Ramos (cell line): ENCODE measurements at regions not wholly inside any gene's neighbourhood (a gene's known extent, or its start where the extent isn't known, plus 50 kb on each side); places are given as distances from the start of the nearest gene placed in this dataset.

Source experiments
- in situ Hi-C: fragments of 300-500 bp; cut with MboI; formaldehyde crosslinking; loops from one replicate; pipeline ENCODE4 v1.14.3; 2022; ENCODE audit warnings: low sequenced_read_pairs; ENCODE audit not compliant: unreplicated experiment

GRCh38 chr4:181582595-181582994, 660.6 kb upstream of the TENM3 start:
- in situ Hi-C loops, result no loop called here

GRCh38 chr4:181588733-181589302, 654.4 kb upstream of the TENM3 start:
- in situ Hi-C loops, result no loop called here

- in situ Hi-C loops, result no loop called here
Observed at GRCh38 chr4:181592221-181592745, 650.9 kb upstream of the TENM3 start.

GRCh38 chr4:181593703-181594102, 649.5 kb upstream of the TENM3 start:
- in situ Hi-C loops, result no loop called here

- in situ Hi-C loops, result no loop called here
Observed at GRCh38 chr4:181594188-181594587, 649.0 kb upstream of the TENM3 start.

DNA sequence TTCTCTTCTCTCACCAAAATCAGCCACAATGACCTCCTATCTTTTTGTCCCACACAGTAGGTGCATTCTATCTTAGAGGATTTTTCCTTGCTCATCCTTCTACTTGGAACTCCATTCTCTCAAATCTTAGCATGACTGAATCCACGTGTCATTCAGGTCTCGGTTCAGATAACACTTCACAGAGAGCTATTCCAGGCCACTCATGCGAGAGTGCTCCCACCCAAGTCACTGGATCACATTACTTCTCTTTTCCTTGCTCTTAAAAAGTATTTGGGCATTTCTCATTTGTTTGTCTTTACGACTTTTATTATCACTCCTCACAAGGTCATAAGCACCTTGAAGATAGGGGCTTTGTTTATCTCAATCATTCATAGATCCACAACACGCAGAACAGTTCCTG, 647.5 kb upstream of the TENM3 start:
- in situ Hi-C loops, result no loop called here

GRCh38 chr4:181597766-181598165, 645.4 kb upstream of the TENM3 start:
- in situ Hi-C loops, result no loop called here

DNA sequence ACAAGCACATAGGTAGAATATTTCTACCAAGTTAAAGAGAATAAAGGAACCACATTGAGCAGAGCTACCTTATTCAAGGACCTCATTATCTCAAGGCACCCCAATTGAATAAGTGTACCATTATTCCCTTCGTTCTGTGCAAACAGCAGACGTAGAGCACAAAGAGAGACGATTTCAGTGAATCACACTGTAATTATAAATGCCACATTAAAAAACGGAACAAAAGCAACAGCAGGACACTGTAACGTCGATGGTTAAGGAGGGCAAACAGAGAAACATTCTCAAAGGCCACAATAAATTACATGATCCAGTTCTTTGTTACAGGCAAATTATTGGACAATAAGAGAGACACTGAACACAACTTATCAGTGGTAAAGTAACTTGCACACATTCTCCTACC, 644.1 kb upstream of the TENM3 start:
- in situ Hi-C loops, result no loop called here

DNA sequence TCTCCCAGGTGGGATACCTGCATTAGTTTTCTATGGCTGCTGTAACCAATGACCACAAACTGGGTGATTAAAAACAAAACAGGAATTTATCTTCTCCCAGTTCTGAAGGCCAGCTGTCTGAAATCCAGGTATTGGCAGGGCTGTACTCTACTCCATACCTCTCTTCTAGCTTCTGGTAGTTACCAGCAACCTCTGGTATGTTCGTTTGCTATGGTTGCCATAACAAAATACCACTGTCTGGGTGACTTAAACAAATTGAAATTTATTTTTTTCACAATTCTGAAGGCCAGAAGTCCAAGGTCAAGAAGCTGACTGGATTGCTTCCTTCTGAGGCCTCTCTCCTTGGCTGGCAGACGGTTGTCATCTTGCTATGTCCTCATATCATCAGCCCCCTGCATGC, 642.1 kb upstream of the TENM3 start:
- in situ Hi-C loops, result no loop called here

GRCh38 chr4:181604546-181604945, 638.7 kb upstream of the TENM3 start:
- in situ Hi-C loops, result no loop called here

- in situ Hi-C loops, result no loop called here
Observed at GRCh38 chr4:181606300-181606699, 636.9 kb upstream of the TENM3 start.

DNA sequence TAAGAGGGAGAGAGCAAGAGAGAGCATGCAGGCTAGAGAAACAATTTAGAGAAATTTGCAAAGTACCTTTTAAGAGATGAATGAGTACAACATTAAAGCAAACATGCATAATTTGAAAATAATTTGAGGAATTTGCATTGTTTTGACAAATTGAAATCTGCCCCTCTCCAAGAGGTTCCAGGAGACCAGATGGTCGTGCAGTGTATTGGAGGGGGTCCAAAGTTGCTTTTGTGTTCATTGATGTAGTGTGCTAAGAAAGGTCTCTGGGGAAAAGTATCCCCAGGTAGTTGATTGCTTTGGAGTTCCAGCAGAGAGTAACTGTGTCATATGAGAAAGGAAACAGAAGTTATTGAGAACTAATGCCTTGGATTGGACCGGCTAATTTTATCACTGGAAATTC, 635.0 kb upstream of the TENM3 start:
- in situ Hi-C loops, result no loop called here

DNA sequence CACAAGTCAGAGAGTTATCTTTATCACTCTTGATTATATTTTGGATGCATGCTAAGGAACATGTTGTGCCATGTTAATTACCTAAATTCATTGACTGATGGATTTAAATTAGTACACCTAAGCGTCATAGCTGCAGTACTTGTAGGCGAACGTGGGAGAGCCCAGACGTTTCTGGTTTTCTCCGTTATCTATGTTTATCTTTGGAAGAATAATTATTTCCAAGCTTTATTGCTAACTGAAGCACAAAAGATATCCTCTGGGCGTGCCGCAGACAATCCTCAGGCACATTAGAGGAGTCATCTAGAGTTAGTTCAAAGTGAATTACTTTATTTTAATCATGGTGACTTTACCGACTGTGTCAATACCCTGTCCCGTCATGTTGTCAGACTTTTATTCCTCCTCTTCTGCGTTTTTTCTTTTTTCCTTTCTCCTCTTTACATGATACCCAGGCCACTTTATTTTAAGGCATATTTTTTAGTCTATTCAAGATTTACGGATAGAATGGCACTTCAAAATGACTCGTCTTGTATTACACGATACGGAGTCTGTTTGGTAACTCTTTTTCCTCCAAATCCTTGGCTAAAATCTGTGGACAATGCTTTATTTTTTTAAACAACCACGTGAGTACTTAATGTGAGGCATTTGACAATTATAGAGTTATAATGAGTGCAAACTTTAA, 632.0 kb upstream of the TENM3 start:
- in situ Hi-C loops, result no loop called here

- in situ Hi-C loops, result no loop called here
Observed at GRCh38 chr4:181611946-181612600, 631.1 kb upstream of the TENM3 start.

DNA sequence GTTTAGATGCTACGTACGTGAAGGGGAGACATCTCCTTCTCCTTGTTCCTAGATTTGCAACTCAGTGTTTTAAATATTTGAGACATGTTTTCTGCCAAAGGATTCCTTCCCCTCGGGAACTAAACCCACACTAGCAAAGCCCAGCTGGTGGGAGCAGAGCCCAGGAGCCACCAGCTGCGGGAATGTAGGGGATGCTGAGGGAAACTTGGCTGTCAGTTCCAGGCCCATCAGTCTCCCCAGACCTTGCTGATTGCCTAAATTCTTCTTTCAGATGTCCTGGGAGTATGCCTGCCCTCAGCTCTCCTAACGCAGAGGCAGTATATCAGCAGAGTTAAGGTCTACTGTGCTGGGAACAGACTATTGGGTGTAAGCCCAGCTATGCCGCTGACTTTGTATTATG, 630.0 kb upstream of the TENM3 start:
- in situ Hi-C loops, result no loop called here

GRCh38 chr4:181618038-181618618, 625.1 kb upstream of the TENM3 start:
- in situ Hi-C loops, result no loop called here

- in situ Hi-C loops, result no loop called here
Observed at GRCh38 chr4:181618896-181619295, 624.3 kb upstream of the TENM3 start.

- in situ Hi-C loops, result no loop called here
Observed at GRCh38 chr4:181619651-181620050, 623.6 kb upstream of the TENM3 start.

GRCh38 chr4:181637186-181638105, 605.8 kb upstream of the TENM3 start:
- in situ Hi-C loops, result no loop called here

DNA sequence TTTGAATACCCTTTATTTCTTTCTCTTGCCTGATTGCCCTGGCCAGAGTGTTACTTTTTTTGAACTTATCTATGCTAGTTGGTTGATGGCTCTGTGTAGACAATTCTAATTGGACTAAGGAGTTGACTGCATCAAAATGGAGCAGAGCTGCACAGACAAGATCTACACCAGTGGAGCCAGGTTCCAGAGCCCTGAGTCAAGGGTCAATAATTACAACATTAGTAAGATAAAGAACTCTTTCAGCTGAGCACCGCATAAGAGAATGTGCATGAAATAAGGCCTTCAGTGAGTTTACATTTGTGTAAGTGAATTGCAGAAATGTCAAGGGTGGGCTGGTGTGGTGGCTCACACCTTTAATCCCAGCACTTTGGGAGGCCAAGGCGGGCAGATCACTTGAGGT, 599.7 kb upstream of the TENM3 start:
- in situ Hi-C loops, result no loop called here
